ENCODE measurements at regions not wholly inside any gene's neighbourhood (a gene's known extent, or its start where the extent isn't known, plus 50 kb on each side); places are given as distances from the start of the nearest gene placed in this dataset.

DNA sequence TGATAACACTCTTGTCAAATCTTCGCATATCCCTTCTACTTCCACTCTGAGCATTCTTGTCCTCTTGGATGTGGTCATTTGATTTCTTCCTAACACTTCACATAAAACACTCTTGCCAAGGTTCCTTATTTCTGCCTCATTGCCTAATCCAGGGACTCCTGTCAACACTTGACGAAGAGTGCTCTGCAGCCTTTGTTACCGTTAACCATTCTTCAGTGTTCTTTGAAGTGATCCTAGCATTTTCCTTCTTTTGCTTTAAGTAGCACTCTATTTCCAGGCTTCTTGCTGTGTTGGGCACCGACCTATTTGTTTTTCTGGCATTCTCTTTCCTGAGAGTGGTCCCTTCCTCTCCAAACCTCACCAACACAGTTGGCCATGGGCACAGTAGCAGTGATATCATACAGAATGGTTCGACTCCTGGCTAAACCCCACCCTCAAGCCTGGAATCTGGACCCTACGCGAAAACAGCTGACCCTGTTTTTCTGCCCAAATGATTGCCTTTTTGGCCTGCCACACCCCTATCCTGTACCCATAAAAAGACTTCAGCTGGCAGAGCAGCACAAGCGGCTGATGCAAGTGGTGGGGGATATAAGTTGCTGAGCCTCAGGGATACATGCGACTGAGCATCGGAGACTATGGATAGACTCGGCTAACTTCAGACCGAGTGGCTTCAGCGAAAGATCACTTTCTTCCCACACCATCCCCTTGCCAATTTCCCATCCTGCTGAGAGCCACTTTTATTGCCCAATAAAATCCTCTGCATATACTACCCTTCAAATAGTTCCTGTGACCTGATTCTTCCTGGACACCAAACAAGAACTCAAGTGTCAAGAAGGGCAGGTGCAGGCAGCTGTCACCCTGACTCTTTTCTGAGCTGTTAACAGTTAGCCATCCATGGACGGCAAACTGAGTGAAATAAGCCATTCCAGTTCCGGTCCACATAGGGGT lies 820.6 kb downstream of the CCSER2 start:
- Mint-ChIP-seq H3K36me3 (no peaks in the 10 kb centered on the region), H3K27me3 (ENCODE audit: low read depth in 3 of 3) (peaks cover 0 to 3% (median 0%) of the 10 kb centered on the region in 3 donors), H3K27ac (no peak overlapping the region), H3K9me3 (peaks cover 0 to 6% (median 2%) of the 10 kb centered on the region in 7 donors), H3K4me1 (no peaks in the 10 kb centered on the region), H3K4me3 (no peak overlapping the region)
- WGBS (ENCODE audit: insufficient coverage), result 47% methylated on average over 12 of the region's 15 CpGs
- Histone ChIP-seq H3K27me3 (ENCODE audit: control insufficient read depth in 2 of 2, insufficient read depth in 2 of 2, low read length in 2 of 2) (no peaks in the 10 kb centered on the region), H2AFZ (ENCODE audit: insufficient read depth, low read depth, low read length, poor library complexity, severe bottlenecking) (no peak overlapping the region), H3K36me3 (replicated peaks in 1 of 2; ENCODE audit: control insufficient read depth in 1 of 2, insufficient read depth in 2 of 2, low read length in 2 of 2) (no peaks in the 10 kb centered on the region), H3K4me1 (ENCODE audit: control insufficient read depth in 1 of 2, insufficient read depth in 2 of 2, low read length in 2 of 2) (no peaks in the 10 kb centered on the region), H3K4me2 (replicated peaks; ENCODE audit: extremely low read depth, low read length, poor library complexity, severe bottlenecking) (no peak overlapping the region), H3K27ac (ENCODE audit: low read depth in 1 of 2, low read length in 2 of 2) (no peak overlapping the region), H3K4me3 (replicated peaks in 1 of 3; ENCODE audit: low read depth in 2 of 3, low read length in 3 of 3) (no peak overlapping the region), H3K9me3 (replicated peaks in 1 of 2; ENCODE audit: control insufficient read depth in 1 of 2, insufficient read depth in 1 of 2, low read length in 2 of 2) (peaks cover 0 to 6% of the 10 kb centered on the region in 2 donors), H3K79me2 (ENCODE audit: insufficient read depth, low read length) (no peaks in the 10 kb centered on the region), H4K20me1 (ENCODE audit: insufficient read depth, low read length) (no peaks in the 10 kb centered on the region), H3K9ac (ENCODE audit: insufficient read depth, low read length, poor library complexity, severe bottlenecking) (no peak overlapping the region)
- no peak for DNase-seq
- intact Hi-C loops (cut with micrococcal nuclease), result no loop called here
- TF ChIP-seq, protein P1, sequence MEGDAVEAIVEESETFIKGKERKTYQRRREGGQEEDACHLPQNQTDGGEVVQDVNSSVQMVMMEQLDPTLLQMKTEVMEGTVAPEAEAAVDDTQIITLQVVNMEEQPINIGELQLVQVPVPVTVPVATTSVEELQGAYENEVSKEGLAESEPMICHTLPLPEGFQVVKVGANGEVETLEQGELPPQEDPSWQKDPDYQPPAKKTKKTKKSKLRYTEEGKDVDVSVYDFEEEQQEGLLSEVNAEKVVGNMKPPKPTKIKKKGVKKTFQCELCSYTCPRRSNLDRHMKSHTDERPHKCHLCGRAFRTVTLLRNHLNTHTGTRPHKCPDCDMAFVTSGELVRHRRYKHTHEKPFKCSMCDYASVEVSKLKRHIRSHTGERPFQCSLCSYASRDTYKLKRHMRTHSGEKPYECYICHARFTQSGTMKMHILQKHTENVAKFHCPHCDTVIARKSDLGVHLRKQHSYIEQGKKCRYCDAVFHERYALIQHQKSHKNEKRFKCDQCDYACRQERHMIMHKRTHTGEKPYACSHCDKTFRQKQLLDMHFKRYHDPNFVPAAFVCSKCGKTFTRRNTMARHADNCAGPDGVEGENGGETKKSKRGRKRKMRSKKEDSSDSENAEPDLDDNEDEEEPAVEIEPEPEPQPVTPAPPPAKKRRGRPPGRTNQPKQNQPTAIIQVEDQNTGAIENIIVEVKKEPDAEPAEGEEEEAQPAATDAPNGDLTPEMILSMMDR (IDR thresholded peaks at IDR 0.05), result no peak

DNA sequence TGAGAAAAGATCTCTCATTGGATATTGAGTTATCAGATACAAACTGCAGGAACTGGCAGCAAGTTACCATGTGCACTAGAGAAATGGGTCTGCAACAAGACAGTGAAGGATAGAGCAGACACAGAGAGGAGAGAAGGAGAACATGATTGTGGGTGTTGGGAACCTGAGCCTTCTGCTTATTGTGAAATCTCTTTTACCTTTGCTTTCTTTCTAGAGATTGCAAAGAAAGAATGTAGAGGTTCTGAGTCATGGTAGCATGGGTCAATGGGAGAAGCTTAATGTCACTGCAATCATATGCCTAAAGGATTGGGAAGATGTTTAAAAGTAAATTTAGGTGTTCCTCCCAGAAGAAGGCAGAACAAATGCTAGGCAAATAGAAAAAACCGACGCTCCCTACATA lies 821.4 kb downstream of the CCSER2 start:
- Histone ChIP-seq H3K4me3 (replicated peaks in 1 of 3; ENCODE audit: low read depth in 2 of 3, low read length in 3 of 3) (no peak overlapping the region), H3K27ac (ENCODE audit: low read depth in 1 of 2, low read length in 2 of 2) (no peak overlapping the region), H3K79me2 (ENCODE audit: insufficient read depth, low read length) (no peaks in the 10 kb centered on the region), H3K9me3 (replicated peaks in 1 of 2; ENCODE audit: control insufficient read depth in 1 of 2, insufficient read depth in 1 of 2, low read length in 2 of 2) (peaks cover 0 to 3% of the 10 kb centered on the region in 2 donors), H3K4me2 (replicated peaks; ENCODE audit: extremely low read depth, low read length, poor library complexity, severe bottlenecking) (no peak overlapping the region), H2AFZ (ENCODE audit: insufficient read depth, low read depth, low read length, poor library complexity, severe bottlenecking) (no peak overlapping the region), H3K9ac (ENCODE audit: insufficient read depth, low read length, poor library complexity, severe bottlenecking) (no peak overlapping the region), H3K36me3 (replicated peaks in 1 of 2; ENCODE audit: control insufficient read depth in 1 of 2, insufficient read depth in 2 of 2, low read length in 2 of 2) (no peaks in the 10 kb centered on the region), H3K27me3 (ENCODE audit: control insufficient read depth in 2 of 2, insufficient read depth in 2 of 2, low read length in 2 of 2) (no peaks in the 10 kb centered on the region), H3K4me1 (ENCODE audit: control insufficient read depth in 1 of 2, insufficient read depth in 2 of 2, low read length in 2 of 2) (no peaks in the 10 kb centered on the region), H4K20me1 (ENCODE audit: insufficient read depth, low read length) (no peaks in the 10 kb centered on the region)
- TF ChIP-seq, protein P1 (IDR thresholded peaks at IDR 0.05), result no peak
- WGBS (ENCODE audit: insufficient coverage), result no CpG with 5 or more reads among the region's 2 CpGs
- Mint-ChIP-seq H3K27ac (no peak overlapping the region), H3K4me3 (no peak overlapping the region), H3K36me3 (no peaks in the 10 kb centered on the region), H3K27me3 (ENCODE audit: low read depth in 3 of 3) (peaks cover 0 to 3% (median 0%) of the 10 kb centered on the region in 3 donors), H3K4me1 (no peaks in the 10 kb centered on the region), H3K9me3 (peaks cover 0 to 9% (median 0%) of the 10 kb centered on the region in 7 donors)
- no peak for DNase-seq
- intact Hi-C loops (cut with micrococcal nuclease), result no loop called here
